ENCODE measurements at regions not wholly inside any gene's neighbourhood (a gene's known extent, or its start where the extent isn't known, plus 50 kb on each side); places are given as distances from the start of the nearest gene placed in this dataset.

- H3K36me3 Mint-ChIP-seq (ENCODE audit: low read depth) = no peaks in the 10 kb centered on the region
- peaks cover 32% of the 10 kb centered on the region for H3K4me1 Mint-ChIP-seq
- peaks cover 12% of the 10 kb centered on the region for H3K27me3 Mint-ChIP-seq (ENCODE audit: low read depth)
- H3K4me3 Mint-ChIP-seq = no peak overlapping the region
- no peaks in the 10 kb centered on the region for H3K9me3 Mint-ChIP-seq
- TF ChIP-seq CTCF (IDR thresholded peaks at IDR 0.05; ENCODE audit: unreplicated experiment in 3 of 3) = no peak
- peak overlapping the region in 1 of 3 experiments; percentile 94 for H3K27ac Mint-ChIP-seq
Observed at GRCh38 chr4:26049447-26049846, 135.4 kb downstream of the SMIM20 start.

DNA sequence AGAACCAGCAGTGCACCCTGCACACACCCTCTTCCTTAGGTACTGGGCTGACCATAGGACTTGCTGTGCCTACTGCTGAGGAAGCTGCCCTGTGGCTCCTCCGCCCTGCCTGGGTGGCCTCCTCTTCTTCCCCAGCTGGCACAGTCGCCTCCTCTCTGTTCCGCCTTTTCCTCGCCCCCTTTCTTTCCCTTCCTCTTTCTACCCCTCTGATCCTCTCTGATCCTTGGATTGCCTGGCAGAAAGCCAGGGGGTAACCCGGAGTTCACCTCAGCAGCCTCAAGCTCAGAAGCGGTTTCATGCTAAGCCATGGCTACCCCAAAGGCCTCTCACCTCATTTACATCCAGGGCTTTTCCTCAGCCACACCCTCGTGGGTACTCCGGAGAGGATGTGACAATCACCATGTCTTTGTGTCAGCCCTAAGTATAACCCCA, 136.2 kb downstream of the SMIM20 start:
- no peak overlapping the region for H3K4me3 Mint-ChIP-seq
- H3K36me3 Mint-ChIP-seq (ENCODE audit: low read depth) = no peaks in the 10 kb centered on the region
- peaks cover 14% of the 10 kb centered on the region for H3K27me3 Mint-ChIP-seq (ENCODE audit: low read depth)
- H3K9me3 Mint-ChIP-seq = no peaks in the 10 kb centered on the region
- peaks cover 32% of the 10 kb centered on the region for H3K4me1 Mint-ChIP-seq
- peak overlapping the region in 1 of 3 experiments; percentile 59 for H3K27ac Mint-ChIP-seq
- TF ChIP-seq CTCF (IDR thresholded peaks at IDR 0.05; ENCODE audit: unreplicated experiment in 3 of 3) = no peak

- no peaks in the 10 kb centered on the region for H3K36me3 Mint-ChIP-seq (ENCODE audit: low read depth)
- TF ChIP-seq CTCF (IDR thresholded peaks at IDR 0.05; ENCODE audit: unreplicated experiment in 3 of 3) = no peak
- no peaks in the 10 kb centered on the region for H3K9me3 Mint-ChIP-seq
- H3K4me1 Mint-ChIP-seq = peaks cover 32% of the 10 kb centered on the region
- H3K27ac Mint-ChIP-seq = peak overlapping the region in 2 of 3 experiments; percentile 43 to 59
- no peak overlapping the region for H3K4me3 Mint-ChIP-seq
- peaks cover 16% of the 10 kb centered on the region for H3K27me3 Mint-ChIP-seq (ENCODE audit: low read depth)
Observed at GRCh38 chr4:26050671-26051070, 136.7 kb downstream of the SMIM20 start.

DNA sequence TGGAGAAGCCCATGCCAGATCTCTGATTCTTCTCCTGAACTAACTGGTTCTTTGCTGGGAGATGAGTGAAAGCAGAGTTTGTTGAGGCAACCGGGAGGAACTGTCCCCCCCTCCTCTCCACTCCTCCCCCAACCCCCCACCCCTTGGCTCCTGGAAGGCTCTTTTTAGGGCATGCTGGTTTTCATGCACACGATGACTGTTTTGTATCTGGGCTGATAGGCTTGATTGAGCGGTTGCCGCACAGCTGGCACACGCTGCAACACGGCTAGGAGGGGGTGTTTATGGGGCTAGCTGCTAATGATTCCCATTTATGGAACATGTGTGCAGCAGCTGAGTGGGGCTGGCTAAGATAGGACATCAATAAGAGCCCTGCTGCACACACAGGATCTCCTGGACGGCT, 137.2 kb downstream of the SMIM20 start:
- no peak for TF ChIP-seq CTCF (IDR thresholded peaks at IDR 0.05; ENCODE audit: unreplicated experiment in 3 of 3)
- no peaks in the 10 kb centered on the region for H3K9me3 Mint-ChIP-seq
- peak overlapping the region in 1 of 3 experiments; percentile 59 for H3K27ac Mint-ChIP-seq
- peaks cover 32% of the 10 kb centered on the region for H3K4me1 Mint-ChIP-seq
- H3K36me3 Mint-ChIP-seq (ENCODE audit: low read depth) = no peaks in the 10 kb centered on the region
- no peak overlapping the region for H3K4me3 Mint-ChIP-seq
- peaks cover 16% of the 10 kb centered on the region for H3K27me3 Mint-ChIP-seq (ENCODE audit: low read depth)

GRCh38 chr4:26052663-26053541, 138.9 kb downstream of the SMIM20 start:
- peaks cover 20% of the 10 kb centered on the region for H3K27me3 Mint-ChIP-seq (ENCODE audit: low read depth)
- no peak overlapping the region for H3K27ac Mint-ChIP-seq
- H3K36me3 Mint-ChIP-seq (ENCODE audit: low read depth) = no peaks in the 10 kb centered on the region
- H3K4me1 Mint-ChIP-seq = peaks cover 29% of the 10 kb centered on the region
- peaks cover 2% of the 10 kb centered on the region for H3K9me3 Mint-ChIP-seq
- H3K4me3 Mint-ChIP-seq = no peak overlapping the region
- no peak for TF ChIP-seq CTCF (IDR thresholded peaks at IDR 0.05; ENCODE audit: unreplicated experiment in 3 of 3)

DNA sequence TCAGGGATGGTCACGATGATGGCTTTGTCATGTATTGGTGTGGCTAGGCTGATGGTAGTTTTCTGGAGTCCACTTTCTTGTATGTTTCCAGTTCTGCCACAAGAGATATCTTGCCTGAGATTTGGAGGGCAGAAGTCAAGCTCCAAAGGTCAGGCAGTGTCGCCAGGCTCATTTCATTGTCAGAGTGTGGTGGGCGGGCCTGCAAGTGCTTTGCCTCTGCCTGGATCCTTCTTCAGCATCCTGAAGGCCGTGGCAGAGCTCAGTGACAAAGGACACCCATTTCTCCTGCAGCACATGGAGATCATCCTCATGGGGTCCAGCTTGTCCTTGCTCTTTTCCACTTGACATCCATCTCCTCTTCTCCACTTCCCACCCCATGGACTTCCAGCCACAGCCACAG, 139.7 kb downstream of the SMIM20 start:
- TF ChIP-seq CTCF (IDR thresholded peaks at IDR 0.05; ENCODE audit: unreplicated experiment in 3 of 3) = no peak
- no peak overlapping the region for H3K27ac Mint-ChIP-seq
- H3K4me1 Mint-ChIP-seq = peaks cover 26% of the 10 kb centered on the region
- no peaks in the 10 kb centered on the region for H3K36me3 Mint-ChIP-seq (ENCODE audit: low read depth)
- peaks cover 2% of the 10 kb centered on the region for H3K9me3 Mint-ChIP-seq
- no peak overlapping the region for H3K4me3 Mint-ChIP-seq
- H3K27me3 Mint-ChIP-seq (ENCODE audit: low read depth) = peaks cover 18% of the 10 kb centered on the region
